ENCODE measurements at regions not wholly inside any gene's neighbourhood (a gene's known extent, or its start where the extent isn't known, plus 50 kb on each side); places are given as distances from the start of the nearest gene placed in this dataset.
"Not testable (repeated sequence)": the region's sequence is repeated elsewhere in the genome, so short reads cannot be mapped to it uniquely, and the experiment has no call there.

DNA sequence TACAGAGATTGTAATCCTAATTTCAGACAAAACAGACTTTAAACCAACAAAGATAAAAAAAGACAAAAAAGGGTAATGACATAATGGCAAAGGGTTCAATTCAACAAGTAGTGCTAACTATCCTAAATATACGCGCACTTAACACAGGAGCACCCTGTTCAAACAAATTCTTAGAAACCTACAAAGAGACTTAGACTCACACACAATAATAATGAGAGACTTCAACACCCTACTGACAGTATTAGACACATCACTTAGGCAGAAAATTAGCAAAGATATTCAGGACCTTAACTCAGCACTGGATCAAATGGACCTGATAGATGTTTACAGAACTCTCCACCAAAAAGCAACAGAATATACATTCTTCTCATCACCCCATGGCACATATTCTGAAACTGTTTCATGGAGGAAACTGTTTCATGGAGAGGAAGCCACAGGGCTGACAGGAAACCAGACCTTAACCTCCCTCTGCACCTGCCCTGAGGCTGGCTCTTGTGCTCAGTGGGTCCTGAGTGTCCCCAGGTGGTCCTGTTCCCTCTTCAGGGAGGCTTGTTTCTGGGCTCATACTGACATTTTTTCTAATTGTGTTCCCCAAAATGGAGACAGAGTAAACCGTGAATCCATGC is 54.7 kb downstream of the OR4M2 start:
- in situ Hi-C loops (cut with HindIII; ENCODE audit: low pct_unique_long_range_greater_than_20kb, low sequenced_read_pairs); DNase-seq (ENCODE audit: low read depth): not testable (repeated sequence)

DNA sequence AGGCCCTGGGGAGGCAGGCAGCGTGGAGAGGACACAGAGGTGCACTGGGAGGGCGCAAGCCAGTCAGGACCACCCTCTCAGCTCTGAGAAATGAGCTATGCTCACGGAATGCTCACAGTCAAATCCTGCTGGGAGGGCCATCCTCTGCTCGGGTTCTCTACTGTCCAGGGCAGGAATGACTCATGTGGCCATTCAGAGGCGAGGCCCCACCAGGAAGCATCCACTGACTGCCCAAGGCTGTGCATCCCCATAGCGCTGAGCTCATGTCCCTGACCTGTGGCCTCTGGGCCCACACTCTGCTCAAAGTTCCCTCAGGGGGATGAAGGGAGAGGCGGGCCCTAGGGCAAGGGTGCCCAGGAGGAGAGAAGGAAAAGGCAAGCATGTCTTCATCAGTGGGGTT is 57.2 kb downstream of the OR4M2 start:
- DNase-seq (ENCODE audit: low read depth); in situ Hi-C loops (cut with HindIII; ENCODE audit: low pct_unique_long_range_greater_than_20kb, low sequenced_read_pairs): not testable (repeated sequence)

DNA sequence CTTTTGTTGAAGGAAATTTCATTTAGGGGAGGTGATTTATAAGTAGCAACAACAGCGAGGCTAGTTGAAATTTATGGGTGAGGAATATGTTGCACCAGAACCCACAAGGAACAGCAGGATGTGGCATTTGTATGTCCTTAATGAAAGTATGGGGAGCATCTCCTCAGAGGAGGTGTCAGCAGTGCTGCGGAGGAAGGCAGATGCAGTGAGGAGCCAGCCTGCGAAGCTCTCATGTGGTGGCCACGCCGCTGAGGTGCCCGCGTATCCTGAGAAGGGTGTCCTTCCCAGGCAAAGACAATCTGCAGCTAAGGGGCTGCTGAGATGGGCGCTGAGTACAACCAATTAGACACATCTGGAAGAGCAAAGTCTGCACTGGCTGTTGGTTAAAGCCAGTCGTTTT is 60.8 kb downstream of the OR4M2 start:
- DNase-seq (ENCODE audit: low read depth); in situ Hi-C loops (cut with HindIII; ENCODE audit: low pct_unique_long_range_greater_than_20kb, low sequenced_read_pairs): not testable (repeated sequence)

- DNase-seq (ENCODE audit: low read depth); in situ Hi-C loops (cut with HindIII; ENCODE audit: low pct_unique_long_range_greater_than_20kb, low sequenced_read_pairs): not testable (repeated sequence)
Observed at GRCh38 chr15:22148109-22148508, 67.8 kb downstream of the OR4M2 start.

- in situ Hi-C loops (cut with HindIII; ENCODE audit: low pct_unique_long_range_greater_than_20kb, low sequenced_read_pairs) = not testable (repeated sequence)
Observed at GRCh38 chr15:22158243-22158642, 77.9 kb downstream of the OR4M2 start.

GRCh38 chr15:22160283-22160682 is 80.0 kb downstream of the OR4M2 start:
- DNase-seq (ENCODE audit: low read depth); in situ Hi-C loops (cut with HindIII; ENCODE audit: low pct_unique_long_range_greater_than_20kb, low sequenced_read_pairs): not testable (repeated sequence)

More at GRCh38 chr15:22158243-22158642, 77.9 kb downstream of the OR4M2 start:
- not testable (repeated sequence) for DNase-seq (ENCODE audit: low read depth)

- DNase-seq (ENCODE audit: low read depth); in situ Hi-C loops (cut with HindIII; ENCODE audit: low pct_unique_long_range_greater_than_20kb, low sequenced_read_pairs): not testable (repeated sequence)
Observed at GRCh38 chr15:22160741-22161140, 80.4 kb downstream of the OR4M2 start.

DNA sequence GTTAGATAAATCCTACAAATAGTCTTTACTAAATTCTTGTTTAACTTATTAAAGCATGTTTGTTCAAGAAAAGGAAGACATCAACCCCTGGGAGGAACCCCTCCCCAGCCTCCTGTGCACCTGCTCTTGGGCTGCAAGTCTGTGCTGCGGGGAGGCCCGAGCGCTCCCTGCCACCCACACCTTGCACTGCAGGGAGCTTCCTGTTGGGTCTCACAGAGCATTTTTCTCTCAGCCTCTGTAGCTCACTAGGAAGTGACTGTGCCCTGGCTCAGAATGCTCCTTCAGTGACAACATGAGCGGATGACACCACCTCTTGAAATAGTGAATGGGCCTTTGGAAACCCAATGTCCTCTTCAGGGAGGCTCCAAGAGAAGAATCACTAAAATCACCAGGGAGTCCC is 81.1 kb downstream of the OR4M2 start:
- DNase-seq (ENCODE audit: low read depth); in situ Hi-C loops (cut with HindIII; ENCODE audit: low pct_unique_long_range_greater_than_20kb, low sequenced_read_pairs): not testable (repeated sequence)

GRCh38 chr15:22163715-22164114 is 83.4 kb downstream of the OR4M2 start:
- not testable (repeated sequence) for DNase-seq (ENCODE audit: low read depth)

GRCh38 chr15:22167521-22167920 is 87.2 kb downstream of the OR4M2 start:
- DNase-seq (ENCODE audit: low read depth); in situ Hi-C loops (cut with HindIII; ENCODE audit: low pct_unique_long_range_greater_than_20kb, low sequenced_read_pairs): not testable (repeated sequence)

More at GRCh38 chr15:22163715-22164114, 83.4 kb downstream of the OR4M2 start:
- in situ Hi-C loops (cut with HindIII; ENCODE audit: low pct_unique_long_range_greater_than_20kb, low sequenced_read_pairs) = not testable (repeated sequence)

DNA sequence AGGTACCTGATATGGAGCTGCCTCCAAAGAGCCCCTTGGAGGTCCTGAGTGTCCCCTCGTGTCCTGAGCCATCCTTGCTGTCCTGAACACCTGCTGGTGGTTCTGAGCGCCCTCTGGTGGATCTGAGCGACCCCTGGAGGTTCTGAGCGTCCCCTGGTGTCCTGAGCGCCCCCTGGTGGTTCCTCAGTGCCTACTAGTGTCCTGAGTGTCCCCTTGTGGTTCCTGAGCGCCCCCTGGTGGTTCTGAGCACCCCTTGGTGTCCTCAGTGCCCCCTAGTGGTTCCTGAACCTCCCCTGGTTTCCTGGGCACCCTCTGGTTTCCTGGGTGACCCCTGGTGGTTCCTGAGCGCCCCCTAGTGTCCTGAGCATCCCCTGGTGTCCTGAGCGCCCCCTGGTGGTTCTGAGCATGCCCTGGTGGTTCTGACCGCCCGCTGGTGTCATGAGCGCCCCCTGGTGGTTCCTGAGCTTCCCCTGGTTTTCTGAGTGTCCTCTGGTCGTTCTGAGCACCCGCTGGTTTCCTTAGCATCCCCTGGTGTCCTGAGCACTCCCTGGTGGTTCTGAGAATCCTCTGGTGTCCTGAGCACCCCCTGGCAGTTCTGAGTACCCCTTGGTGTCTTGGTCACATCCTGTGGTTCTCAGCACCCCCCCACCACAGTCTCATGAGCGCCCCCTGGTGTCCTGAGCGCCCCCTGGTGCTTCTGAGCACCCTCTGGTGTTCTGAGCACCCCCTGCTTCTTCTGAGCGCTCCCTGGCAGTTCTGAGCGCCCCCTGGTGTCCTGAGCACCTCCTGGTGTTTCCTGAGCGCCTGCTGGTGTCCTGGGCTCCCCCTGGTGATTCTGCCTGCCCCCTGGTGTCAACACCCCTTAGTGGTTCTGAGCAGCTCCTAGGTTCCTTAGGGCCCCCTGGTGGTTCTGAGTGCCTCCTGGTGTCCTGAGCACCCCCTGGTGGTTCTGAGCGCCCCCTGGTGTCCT is 93.0 kb downstream of the OR4M2 start:
- DNase-seq (ENCODE audit: low read depth); in situ Hi-C loops (cut with HindIII; ENCODE audit: low pct_unique_long_range_greater_than_20kb, low sequenced_read_pairs): not testable (repeated sequence)

- in situ Hi-C loops (cut with HindIII; ENCODE audit: low pct_unique_long_range_greater_than_20kb, low sequenced_read_pairs); DNase-seq (ENCODE audit: low read depth): not testable (repeated sequence)
Observed at GRCh38 chr15:22174088-22174487, 93.8 kb downstream of the OR4M2 start.

- in situ Hi-C loops (cut with HindIII; ENCODE audit: low pct_unique_long_range_greater_than_20kb, low sequenced_read_pairs); DNase-seq (ENCODE audit: low read depth): not testable (repeated sequence)
Observed at GRCh38 chr15:22177965-22178364, 97.6 kb downstream of the OR4M2 start.

DNA sequence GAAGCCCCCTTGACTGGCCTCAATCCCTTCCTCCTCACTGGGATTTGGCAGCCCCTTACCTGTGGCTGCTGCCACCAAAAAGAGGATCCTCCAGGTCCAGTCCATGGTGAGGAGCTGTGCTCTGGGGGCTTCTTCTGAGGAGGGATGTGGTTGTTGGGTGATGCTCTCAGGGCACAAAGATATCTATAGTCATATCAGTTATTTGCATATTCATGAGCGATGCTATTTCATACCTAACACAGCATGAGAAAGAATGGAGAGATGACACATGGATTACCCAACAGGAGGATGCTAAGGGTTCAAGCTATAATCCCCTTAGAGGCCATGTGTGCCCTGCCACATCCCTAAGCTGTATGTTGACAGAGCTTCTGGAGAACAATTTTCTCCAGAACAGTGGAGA is 98.1 kb downstream of the OR4M2 start:
- in situ Hi-C loops (cut with HindIII; ENCODE audit: low pct_unique_long_range_greater_than_20kb, low sequenced_read_pairs); DNase-seq (ENCODE audit: low read depth): not testable (repeated sequence)

DNA sequence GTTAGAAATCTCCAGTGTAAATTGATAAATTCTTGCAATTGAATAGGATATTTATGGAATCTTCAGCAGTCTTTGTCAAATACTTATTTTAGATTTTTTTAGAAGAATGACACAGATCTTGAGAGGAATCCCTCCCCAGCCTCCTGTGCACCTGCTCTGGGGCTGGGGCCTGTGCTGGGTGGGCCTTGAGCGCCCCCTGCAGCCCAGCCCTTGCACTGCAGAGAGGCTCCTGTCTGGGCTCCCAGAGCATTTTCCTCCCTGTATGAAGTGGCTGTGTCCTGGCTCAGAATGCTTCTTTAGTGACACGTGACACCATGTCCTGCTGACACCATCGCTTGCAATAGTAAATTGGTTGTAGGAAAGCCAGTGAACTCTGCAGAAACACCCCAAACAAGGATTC is 98.7 kb downstream of the OR4M2 start:
- in situ Hi-C loops (cut with HindIII; ENCODE audit: low pct_unique_long_range_greater_than_20kb, low sequenced_read_pairs); DNase-seq (ENCODE audit: low read depth): not testable (repeated sequence)

DNA sequence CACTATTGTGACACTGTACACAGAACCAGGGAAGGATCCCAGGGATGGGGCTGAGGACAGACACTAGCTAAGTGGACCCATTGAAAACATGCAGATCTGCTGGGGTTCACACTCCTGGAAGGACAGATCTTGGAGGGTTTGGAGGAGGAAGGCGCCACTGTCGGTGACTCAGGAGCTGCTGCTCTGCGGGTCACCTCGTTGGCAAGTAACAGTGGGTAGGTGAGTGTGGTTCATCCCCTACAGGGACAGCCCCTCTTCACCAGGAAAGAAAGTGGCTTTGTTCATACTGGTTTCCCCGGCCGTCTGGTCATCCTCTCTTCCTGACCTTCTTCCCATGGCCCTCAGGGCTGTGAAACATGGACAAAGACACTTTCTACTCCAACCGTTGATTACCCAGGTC is 100.3 kb downstream of the OR4M2 start:
- DNase-seq (ENCODE audit: low read depth); in situ Hi-C loops (cut with HindIII; ENCODE audit: low pct_unique_long_range_greater_than_20kb, low sequenced_read_pairs): not testable (repeated sequence)

DNA sequence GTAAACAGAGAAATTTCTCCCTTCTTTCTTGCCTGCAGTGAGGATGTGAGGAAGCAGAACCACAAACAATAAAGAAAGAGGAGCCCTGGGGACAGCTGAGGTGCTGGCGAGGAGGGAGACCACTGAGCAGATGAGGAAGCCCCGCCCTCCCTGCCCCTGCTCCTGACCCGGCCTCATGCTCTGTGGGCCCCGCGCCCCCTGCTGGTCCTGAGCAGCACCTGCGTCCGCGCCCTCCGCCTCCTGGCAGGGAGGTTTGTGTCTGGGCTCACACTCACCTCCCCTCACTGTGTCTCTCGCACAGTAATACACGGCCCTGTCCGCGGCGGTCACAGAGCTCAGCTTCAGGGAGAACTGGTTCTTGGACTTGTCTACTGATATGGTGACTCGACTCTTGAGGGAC is 104.4 kb downstream of the OR4M2 start:
- in situ Hi-C loops (cut with HindIII; ENCODE audit: low pct_unique_long_range_greater_than_20kb, low sequenced_read_pairs); DNase-seq (ENCODE audit: low read depth): not testable (repeated sequence)

DNA sequence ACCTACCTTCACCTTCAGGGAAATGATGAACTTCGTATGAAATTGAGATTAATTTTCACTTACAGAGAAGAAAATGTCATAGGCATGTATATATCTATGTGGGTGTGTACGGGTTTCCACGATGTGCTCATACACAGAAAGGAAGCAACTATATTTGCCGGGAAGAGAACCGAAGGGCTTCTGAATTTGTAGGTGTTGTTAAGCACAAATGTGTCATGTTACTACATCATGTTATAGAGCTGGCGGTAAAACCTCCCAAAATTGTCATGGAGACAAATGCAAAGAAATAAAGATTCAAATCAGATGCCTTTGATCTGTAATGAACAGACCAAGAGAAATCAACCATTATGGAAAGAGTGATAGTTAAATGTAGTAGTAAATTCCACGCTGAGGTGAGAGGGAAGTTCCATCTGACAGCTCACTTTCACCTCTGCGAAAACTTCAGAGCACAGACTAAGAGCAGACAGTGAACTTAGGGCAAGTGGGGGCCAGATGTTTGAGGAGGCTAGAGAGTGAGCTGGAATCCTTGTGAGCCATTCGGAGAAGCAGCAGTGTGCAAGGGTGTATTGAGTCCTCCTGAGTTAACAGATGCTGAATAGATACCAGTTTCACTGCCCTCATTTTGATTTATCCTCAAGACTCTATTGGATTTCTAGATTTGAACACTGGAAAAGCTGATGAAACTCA is 106.7 kb downstream of the OR4M2 start:
- in situ Hi-C loops (cut with HindIII; ENCODE audit: low pct_unique_long_range_greater_than_20kb, low sequenced_read_pairs); DNase-seq (ENCODE audit: low read depth): not testable (repeated sequence)
